ENCODE measurements at regions not wholly inside any gene's neighbourhood (a gene's known extent, or its start where the extent isn't known, plus 50 kb on each side); places are given as distances from the start of the nearest gene placed in this dataset.

DNA sequence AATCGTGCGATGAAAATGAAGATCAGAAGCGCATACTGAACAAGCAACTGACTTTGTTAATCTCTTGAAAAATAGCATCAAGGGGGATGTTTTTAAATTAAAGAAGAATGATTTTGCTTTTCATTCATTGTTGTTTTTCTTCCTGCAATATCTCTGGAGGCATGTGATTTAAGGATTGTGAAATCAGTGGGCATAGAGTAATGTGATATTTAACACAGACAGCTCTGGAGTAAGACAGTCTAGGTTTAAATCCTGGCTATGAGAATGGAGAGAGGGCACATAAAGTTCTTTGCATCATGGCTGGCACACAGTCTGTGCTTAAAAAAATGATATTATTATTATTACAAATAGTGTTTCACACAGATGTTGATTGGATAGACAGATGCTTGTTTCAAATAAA, 243.1 kb upstream of the NBEA start:
- no peaks in the 10 kb centered on the region for H3K27me3 ChIP-seq (ENCODE audit: control insufficient read depth in 2 of 2, insufficient read depth in 2 of 2, low read length in 2 of 2)
- H3K9me3 ChIP-seq (replicated peaks in 1 of 2; ENCODE audit: control insufficient read depth in 1 of 2, insufficient read depth in 1 of 2, low read length in 2 of 2), result peaks cover 11 to 18% of the 10 kb centered on the region in 2 donors
- Mint-ChIP-seq H3K27me3 (ENCODE audit: low read depth in 3 of 3) (no peaks in the 10 kb centered on the region), H3K4me3 (no peak overlapping the region), H3K36me3 (no peaks in the 10 kb centered on the region), H3K27ac (no peak overlapping the region), H3K9me3 (peaks cover 0 to 17% (median 4%) of the 10 kb centered on the region in 7 donors), H3K4me1 (no peaks in the 10 kb centered on the region)
- no peak overlapping the region for H3K4me3 ChIP-seq (replicated peaks in 1 of 3; ENCODE audit: low read depth in 2 of 3, low read length in 3 of 3)
- DNase-seq, result no peak
- no peaks in the 10 kb centered on the region for H3K4me1 ChIP-seq (ENCODE audit: control insufficient read depth in 1 of 2, insufficient read depth in 2 of 2, low read length in 2 of 2)
- H3K9ac ChIP-seq (ENCODE audit: insufficient read depth, low read length, poor library complexity, severe bottlenecking), result no peak overlapping the region
- H3K4me2 ChIP-seq (replicated peaks; ENCODE audit: extremely low read depth, low read length, poor library complexity, severe bottlenecking), result no peak overlapping the region
- TF ChIP-seq CTCF (IDR thresholded peaks at IDR 0.05), result no peak
- H2AFZ ChIP-seq (ENCODE audit: insufficient read depth, low read depth, low read length, poor library complexity, severe bottlenecking), result no peak overlapping the region
- H3K36me3 ChIP-seq (replicated peaks in 1 of 2; ENCODE audit: control insufficient read depth in 1 of 2, insufficient read depth in 2 of 2, low read length in 2 of 2), result no peaks in the 10 kb centered on the region
- no peaks in the 10 kb centered on the region for H3K79me2 ChIP-seq (ENCODE audit: insufficient read depth, low read length)
- intact Hi-C loops (cut with micrococcal nuclease), result no loop called here
- no peaks in the 10 kb centered on the region for H4K20me1 ChIP-seq (ENCODE audit: insufficient read depth, low read length)
- H3K27ac ChIP-seq (ENCODE audit: low read depth in 1 of 2, low read length in 2 of 2), result no peak overlapping the region
- WGBS (ENCODE audit: insufficient coverage), result no CpG with 5 or more reads among the region's 3 CpGs

DNA sequence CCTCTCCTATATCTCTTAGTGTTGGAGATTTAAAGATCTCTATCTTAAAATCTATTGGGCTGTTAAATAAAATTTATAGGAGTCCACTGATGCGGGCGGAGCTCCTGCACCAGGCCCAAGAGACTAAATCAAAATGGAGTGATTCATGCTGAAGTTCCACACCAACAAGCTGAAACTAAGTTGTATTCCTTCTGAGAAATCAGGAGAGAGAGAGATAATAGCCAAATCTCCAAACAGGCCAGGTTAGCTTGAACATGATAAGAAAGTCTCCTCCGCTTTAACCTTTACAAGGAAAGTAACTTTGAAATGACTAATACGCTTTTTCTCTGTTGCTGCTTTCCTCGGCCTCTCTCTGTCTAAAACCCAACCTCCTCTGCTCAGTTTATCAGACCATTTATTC, 241.9 kb upstream of the NBEA start:
- H3K36me3 Mint-ChIP-seq, result no peaks in the 10 kb centered on the region
- no peak overlapping the region for H3K4me3 Mint-ChIP-seq
- intact Hi-C loops (cut with micrococcal nuclease), result no loop called here
- TF ChIP-seq CTCF (IDR thresholded peaks at IDR 0.05), result no peak
- no peaks in the 10 kb centered on the region for H3K36me3 ChIP-seq (replicated peaks in 1 of 2; ENCODE audit: control insufficient read depth in 1 of 2, insufficient read depth in 2 of 2, low read length in 2 of 2)
- no peaks in the 10 kb centered on the region for H3K27me3 Mint-ChIP-seq (ENCODE audit: low read depth in 3 of 3)
- H3K27ac Mint-ChIP-seq, result no peak overlapping the region
- H4K20me1 ChIP-seq (ENCODE audit: insufficient read depth, low read length), result no peaks in the 10 kb centered on the region
- H3K9me3 ChIP-seq (replicated peaks in 1 of 2; ENCODE audit: control insufficient read depth in 1 of 2, insufficient read depth in 1 of 2, low read length in 2 of 2), result peaks cover 15 to 16% of the 10 kb centered on the region in 2 donors
- no peak for DNase-seq
- H3K4me2 ChIP-seq (replicated peaks; ENCODE audit: extremely low read depth, low read length, poor library complexity, severe bottlenecking), result no peak overlapping the region
- 75% methylated on average over 2 of the region's 5 CpGs for WGBS (ENCODE audit: insufficient coverage)
- H3K9me3 Mint-ChIP-seq, result peaks cover 0 to 22% (median 7%) of the 10 kb centered on the region in 7 donors
- H3K27me3 ChIP-seq (ENCODE audit: control insufficient read depth in 2 of 2, insufficient read depth in 2 of 2, low read length in 2 of 2), result no peaks in the 10 kb centered on the region
- H3K4me3 ChIP-seq (replicated peaks in 1 of 3; ENCODE audit: low read depth in 2 of 3, low read length in 3 of 3), result no peak overlapping the region
- no peaks in the 10 kb centered on the region for H3K4me1 Mint-ChIP-seq
- H3K9ac ChIP-seq (ENCODE audit: insufficient read depth, low read length, poor library complexity, severe bottlenecking), result no peak overlapping the region
- H3K27ac ChIP-seq (ENCODE audit: low read depth in 1 of 2, low read length in 2 of 2), result no peak overlapping the region
- no peaks in the 10 kb centered on the region for H3K79me2 ChIP-seq (ENCODE audit: insufficient read depth, low read length)
- no peak overlapping the region for H2AFZ ChIP-seq (ENCODE audit: insufficient read depth, low read depth, low read length, poor library complexity, severe bottlenecking)
- no peaks in the 10 kb centered on the region for H3K4me1 ChIP-seq (ENCODE audit: control insufficient read depth in 1 of 2, insufficient read depth in 2 of 2, low read length in 2 of 2)
